Lower lobe of right lung (tissue), 2 donors: ENCODE measurements at regions not wholly inside any gene's neighbourhood (a gene's known extent, or its start where the extent isn't known, plus 50 kb on each side); places are given as distances from the start of the nearest gene placed in this dataset.

Experiments
- ATAC-seq, 2 donors: fragments of 200-7000 bp; cut with Tn5 transposase; one replicate each; pipeline ENCODE4 v1.9.1; 2020 to 2022; ENCODE audit warnings: mild to moderate bottlenecking in 2 of 2, moderate library complexity in 2 of 2
- DNase-seq: peaks from one replicate; pipeline ENCODE4 v3.0.0-alpha.2; 2020
- H3K27ac ChIP-seq: fragments of 200-600 bp; one replicate; pipeline ENCODE4 v1.8.0; 2022
- H3K27me3 ChIP-seq: fragments of 200-600 bp; one replicate; pipeline ENCODE4 v1.8.0; 2022; ENCODE audit warnings: low read depth
- H3K36me3 ChIP-seq: fragments of 200-600 bp; one replicate; pipeline ENCODE4 v1.8.0; 2022; ENCODE audit warnings: mild to moderate bottlenecking
- H3K4me1 ChIP-seq: fragments of 200-600 bp; one replicate; pipeline ENCODE4 v1.8.0; 2022
- H3K4me3 ChIP-seq: fragments of 200-600 bp; one replicate; pipeline ENCODE4 v1.8.0; 2022; ENCODE audit warnings: mild to moderate bottlenecking
- H3K9me3 ChIP-seq: fragments of 200-600 bp; one replicate; pipeline ENCODE4 v1.8.0; 2022
- intact Hi-C: fragments of 100-400 bp; cut with DNase I; formaldehyde crosslinking; loops from one replicate; pipeline ENCODE4 v1.11.0; 2022
- TF ChIP-seq, protein P1 (sequence below): fragments of 200-600 bp; IDR thresholded peaks from one replicate; pipeline ENCODE4 v1.8.0; 2022; ENCODE audit warnings: antibody characterized with exemption, mild to moderate bottlenecking
- donor health status: DM: no; HTN: yes; CAD: no; lungs with severe emphysema.

DNA sequence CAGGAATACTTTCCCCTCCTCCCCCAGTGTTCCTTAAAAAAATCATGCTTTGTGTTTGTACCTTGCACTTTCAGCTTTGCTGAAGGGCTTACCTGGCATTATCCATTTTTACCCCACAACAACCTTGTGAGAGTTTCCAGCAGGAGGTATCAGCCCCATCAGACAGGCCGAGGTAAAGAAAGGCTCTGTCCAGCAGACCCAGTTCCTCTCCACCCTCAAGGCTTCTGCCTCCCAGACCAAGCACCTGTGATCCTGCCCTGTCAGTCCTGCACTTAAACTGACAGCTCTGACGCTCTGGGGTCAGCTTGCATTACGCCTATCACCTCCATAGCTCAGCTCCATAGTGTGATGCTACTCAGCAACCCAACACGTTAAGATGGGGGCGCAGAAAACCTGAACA, 803.1 kb downstream of the UQCRFS1 start:
- no peak overlapping the region for H3K4me3 ChIP-seq
- H3K36me3 ChIP-seq: no peaks in the 10 kb centered on the region
- TF ChIP-seq, protein P1, sequence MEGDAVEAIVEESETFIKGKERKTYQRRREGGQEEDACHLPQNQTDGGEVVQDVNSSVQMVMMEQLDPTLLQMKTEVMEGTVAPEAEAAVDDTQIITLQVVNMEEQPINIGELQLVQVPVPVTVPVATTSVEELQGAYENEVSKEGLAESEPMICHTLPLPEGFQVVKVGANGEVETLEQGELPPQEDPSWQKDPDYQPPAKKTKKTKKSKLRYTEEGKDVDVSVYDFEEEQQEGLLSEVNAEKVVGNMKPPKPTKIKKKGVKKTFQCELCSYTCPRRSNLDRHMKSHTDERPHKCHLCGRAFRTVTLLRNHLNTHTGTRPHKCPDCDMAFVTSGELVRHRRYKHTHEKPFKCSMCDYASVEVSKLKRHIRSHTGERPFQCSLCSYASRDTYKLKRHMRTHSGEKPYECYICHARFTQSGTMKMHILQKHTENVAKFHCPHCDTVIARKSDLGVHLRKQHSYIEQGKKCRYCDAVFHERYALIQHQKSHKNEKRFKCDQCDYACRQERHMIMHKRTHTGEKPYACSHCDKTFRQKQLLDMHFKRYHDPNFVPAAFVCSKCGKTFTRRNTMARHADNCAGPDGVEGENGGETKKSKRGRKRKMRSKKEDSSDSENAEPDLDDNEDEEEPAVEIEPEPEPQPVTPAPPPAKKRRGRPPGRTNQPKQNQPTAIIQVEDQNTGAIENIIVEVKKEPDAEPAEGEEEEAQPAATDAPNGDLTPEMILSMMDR: no peak
- no peak overlapping the region for H3K27ac ChIP-seq
- intact Hi-C loops: no loop called here
- H3K4me1 ChIP-seq: no peaks in the 10 kb centered on the region
- DNase-seq: no peak
- ATAC-seq: no peak
- peaks cover 10% of the 10 kb centered on the region for H3K27me3 ChIP-seq
- H3K9me3 ChIP-seq: no peaks in the 10 kb centered on the region

DNA sequence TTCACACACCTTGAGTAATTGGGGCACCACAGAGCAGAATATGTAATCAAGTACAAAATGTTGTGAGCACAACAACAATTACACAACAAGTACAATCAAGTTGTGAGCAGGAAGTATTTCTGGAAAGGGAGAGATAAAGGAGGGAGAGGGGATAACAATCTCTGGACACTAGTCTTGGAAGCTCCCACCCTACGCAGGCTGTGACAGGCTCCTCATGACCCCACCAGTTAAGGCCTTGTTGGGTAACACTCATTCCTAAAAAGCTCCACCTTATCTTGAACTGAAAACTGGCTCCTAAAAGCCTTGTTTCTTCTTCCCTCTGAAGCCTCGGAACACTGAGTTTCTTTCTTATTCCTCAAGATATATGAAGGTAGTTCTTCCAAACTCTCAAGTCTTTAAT, 806.0 kb downstream of the UQCRFS1 start:
- Histone ChIP-seq H3K27me3 (peaks cover 20% of the 10 kb centered on the region), H3K9me3 (no peaks in the 10 kb centered on the region), H3K4me3 (no peak overlapping the region), H3K27ac (no peak overlapping the region), H3K36me3 (no peaks in the 10 kb centered on the region), H3K4me1 (no peaks in the 10 kb centered on the region)
- no peak for DNase-seq
- intact Hi-C loops: no loop called here
- ATAC-seq: no peak
- TF ChIP-seq, protein P1: no peak

DNA sequence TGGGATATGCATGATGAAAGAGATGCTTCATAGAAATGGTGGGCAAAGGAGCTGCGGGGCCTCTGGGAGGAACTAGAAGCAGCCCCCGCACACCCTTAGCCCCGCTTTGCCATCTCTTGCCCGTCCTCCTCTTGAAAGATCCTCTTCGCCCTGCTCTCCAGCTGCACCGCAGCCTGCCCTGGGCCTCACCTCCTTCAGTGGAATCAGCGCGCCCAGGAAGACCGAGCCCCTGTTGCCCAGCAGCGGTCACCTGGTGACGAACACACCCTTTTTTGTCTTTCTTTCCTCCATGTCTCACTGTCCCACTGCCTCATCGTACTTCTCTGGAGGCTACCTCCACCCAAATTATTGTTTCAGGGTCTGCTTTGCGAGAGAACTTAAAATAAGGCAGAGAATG, 807.6 kb downstream of the UQCRFS1 start:
- H3K9me3 ChIP-seq: no peaks in the 10 kb centered on the region
- no peak overlapping the region for H3K27ac ChIP-seq
- peak in 1 of 2 donors; percentile 11 for ATAC-seq
- H3K4me3 ChIP-seq: no peak overlapping the region
- peaks cover 21% of the 10 kb centered on the region for H3K27me3 ChIP-seq
- no peak for DNase-seq
- TF ChIP-seq, protein P1: no peak
- intact Hi-C loops: no loop called here
- H3K36me3 ChIP-seq: no peaks in the 10 kb centered on the region
- H3K4me1 ChIP-seq: no peaks in the 10 kb centered on the region

DNA sequence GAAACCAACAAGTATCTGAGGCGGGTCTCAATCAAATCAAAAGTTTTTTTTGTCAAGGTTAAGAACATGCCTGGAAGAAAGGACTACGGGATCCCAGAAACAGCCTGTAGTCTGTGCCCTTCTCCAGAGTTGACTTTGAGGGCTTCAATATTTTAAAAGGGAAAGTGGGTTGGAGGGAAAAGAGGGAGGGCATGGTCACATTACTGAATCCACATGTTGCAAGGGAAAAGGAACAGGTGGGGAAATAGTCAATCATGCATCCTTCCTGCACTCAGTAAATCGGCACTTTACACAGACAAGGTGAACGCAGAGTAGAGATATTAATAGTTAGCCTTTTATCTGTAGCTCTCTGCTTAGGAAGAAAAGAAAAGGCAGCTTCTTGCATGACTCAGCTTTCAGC, 808.5 kb downstream of the UQCRFS1 start:
- DNase-seq: no peak
- intact Hi-C loops: no loop called here
- H3K27ac ChIP-seq: no peak overlapping the region
- TF ChIP-seq, protein P1: no peak
- H3K27me3 ChIP-seq: peaks cover 25% of the 10 kb centered on the region
- no peaks in the 10 kb centered on the region for H3K9me3 ChIP-seq
- H3K4me3 ChIP-seq: no peak overlapping the region
- ATAC-seq: no peak
- no peaks in the 10 kb centered on the region for H3K36me3 ChIP-seq
- H3K4me1 ChIP-seq: no peaks in the 10 kb centered on the region

DNA sequence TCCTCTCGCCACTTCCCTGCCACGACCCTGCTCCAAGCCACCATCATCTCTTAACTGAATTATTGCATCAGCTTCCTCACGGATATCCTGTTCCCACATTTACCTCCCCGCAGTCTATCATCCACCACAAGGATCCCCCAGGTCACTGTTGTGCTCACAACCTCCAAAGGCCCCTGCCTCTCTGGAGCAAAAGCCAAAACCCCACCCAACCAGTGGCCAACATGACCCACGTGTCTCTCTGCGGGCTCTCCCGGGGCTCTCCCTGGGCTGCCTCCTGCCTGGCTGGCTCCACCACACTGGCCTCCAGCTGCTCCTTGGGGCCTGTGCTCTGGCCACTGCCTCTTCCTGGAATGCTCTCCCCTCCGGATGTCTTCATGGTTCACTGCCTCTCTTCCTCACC, 809.3 kb downstream of the UQCRFS1 start:
- H3K9me3 ChIP-seq: no peaks in the 10 kb centered on the region
- intact Hi-C loops: no loop called here
- DNase-seq (no peak), ATAC-seq (no peak)
- H3K4me1 ChIP-seq: no peaks in the 10 kb centered on the region
- H3K27ac ChIP-seq: no peak overlapping the region
- H3K4me3 ChIP-seq: no peak overlapping the region
- peaks cover 25% of the 10 kb centered on the region for H3K27me3 ChIP-seq
- TF ChIP-seq, protein P1: no peak
- H3K36me3 ChIP-seq: no peaks in the 10 kb centered on the region
